SK-N-SH treated with all-trans-retinoic acid at 6 μM for 48 hours (cell line): ENCODE measurements at regions not wholly inside any gene's neighbourhood (a gene's known extent, or its start where the extent isn't known, plus 50 kb on each side); places are given as distances from the start of the nearest gene placed in this dataset.

ENCODE experiments used
- ATAC-seq: fragments of 200-7000 bp; cut with Tn5 transposase; 3 replicates; pipeline ENCODE4 v1.9.1; 2020; ENCODE audit warnings: mild to moderate bottlenecking, moderate library complexity
- ARNTL ChIP-seq: fragments of 450-650 bp; formaldehyde crosslinking; IDR thresholded peaks from 2 replicates; pipeline ENCODE4 v1.5.0; 2020; ENCODE audit warnings: low read depth, mild to moderate bottlenecking, moderate library complexity, borderline replicate concordance
- CREB5 ChIP-seq: fragments of 250-450 bp; sonication (Bioruptor Pico); IDR thresholded peaks from 2 replicates; pipeline ENCODE4 v1.5.1; 2020; ENCODE audit warnings: low read depth, mild to moderate bottlenecking, moderate library complexity
- CSDC2 ChIP-seq: fragments of 250-450 bp; sonication (Bioruptor Pico); IDR thresholded peaks from 2 replicates; pipeline ENCODE4 v1.5.0; 2020; ENCODE audit warnings: mild to moderate bottlenecking, moderate library complexity
- CSRNP3 ChIP-seq: fragments of 250-450 bp; sonication (Bioruptor Pico); IDR thresholded peaks from 2 replicates; pipeline ENCODE4 v1.5.1; 2021; ENCODE audit warnings: mild to moderate bottlenecking, moderate library complexity
- ISL1 ChIP-seq: fragments of 250-450 bp; sonication (Bioruptor Pico); IDR thresholded peaks from 2 replicates; pipeline ENCODE4 v2.1.2; 2022; ENCODE audit warnings: mild to moderate bottlenecking, moderate library complexity
- OSR1 ChIP-seq: fragments of 250-450 bp; sonication (Bioruptor Pico); IDR thresholded peaks from 2 replicates; pipeline ENCODE4 v1.8.0; 2022; ENCODE audit warnings: moderate library complexity, mild to moderate bottlenecking, inconsistent platforms
- PATZ1 ChIP-seq: fragments of 250-450 bp; sonication (Bioruptor Pico); IDR thresholded peaks from 2 replicates; pipeline ENCODE4 v1.8.0; 2020; ENCODE audit warnings: mild to moderate bottlenecking, moderate library complexity, borderline replicate concordance
- POU6F1 ChIP-seq: fragments of 250-450 bp; sonication (Bioruptor Pico); IDR thresholded peaks from 2 replicates; pipeline ENCODE4 v1.8.0; 2021; ENCODE audit warnings: low read depth, mild to moderate bottlenecking, moderate library complexity, borderline replicate concordance
- PPARA ChIP-seq: fragments of 250-450 bp; sonication (Bioruptor Pico); IDR thresholded peaks from 2 replicates; pipeline ENCODE4 v1.5.0; 2020; ENCODE audit warnings: mild to moderate bottlenecking, borderline replicate concordance
- RARB ChIP-seq: fragments of 250-450 bp; sonication (Bioruptor Pico); IDR thresholded peaks from 2 replicates; pipeline ENCODE4 v1.8.0; 2021; ENCODE audit warnings: mild to moderate bottlenecking, moderate library complexity
- SNAI2 ChIP-seq: fragments of 250-450 bp; sonication (Bioruptor Pico); IDR thresholded peaks from 2 replicates; pipeline ENCODE4 v1.5.0; 2020; ENCODE audit warnings: mild to moderate bottlenecking, moderate library complexity
- TCF4 ChIP-seq: fragments of 250-450 bp; sonication (Bioruptor Pico); IDR thresholded peaks from 2 replicates; pipeline ENCODE4 v1.8.0; 2021; ENCODE audit warnings: mild to moderate bottlenecking, moderate library complexity, borderline replicate concordance
- TOX ChIP-seq: fragments of 250-450 bp; sonication (Bioruptor Pico); IDR thresholded peaks from 2 replicates; pipeline ENCODE4 v1.8.0; 2021; ENCODE audit warnings: mild to moderate bottlenecking, moderate library complexity, borderline replicate concordance
- TSHZ2 ChIP-seq: fragments of 250-450 bp; sonication (Bioruptor Pico); IDR thresholded peaks from 2 replicates; pipeline ENCODE4 v1.5.0; 2020; ENCODE audit warnings: mild to moderate bottlenecking, moderate library complexity
- ZC3H10 ChIP-seq: fragments of 250-450 bp; sonication (Bioruptor Pico); IDR thresholded peaks from 2 replicates; pipeline ENCODE4 v1.5.1; 2021; ENCODE audit warnings: mild to moderate bottlenecking, moderate library complexity
- ZFP3 ChIP-seq: fragments of 250-450 bp; sonication (Bioruptor Pico); IDR thresholded peaks from 2 replicates; pipeline ENCODE4 v1.5.0; 2020; ENCODE audit warnings: mild to moderate bottlenecking, moderate library complexity
- ZFP30 ChIP-seq: fragments of 450-650 bp; formaldehyde crosslinking; IDR thresholded peaks from 2 replicates; pipeline ENCODE4 v1.5.0; 2022; ENCODE audit warnings: mild to moderate bottlenecking, moderate library complexity
- ZNF565 ChIP-seq: fragments of 450-650 bp; formaldehyde crosslinking; conservative IDR thresholded peaks from 2 replicates; pipeline ENCODE4 v1.5.0; 2020; ENCODE audit warnings: low read depth, mild to moderate bottlenecking, moderate library complexity
- ZNF70 ChIP-seq: fragments of 450-650 bp; formaldehyde crosslinking; IDR thresholded peaks from 2 replicates; pipeline ENCODE4 v1.5.0; 2020; ENCODE audit warnings: mild to moderate bottlenecking, moderate library complexity

- TF ChIP-seq ZFP30 (CRISPR knock-in tag) (no peak), CSRNP3 (no peak), RARB (CRISPR knock-in tag) (no peak), POU6F1 (no peak), PATZ1 (CRISPR knock-in tag) (no peak), OSR1 (CRISPR knock-in tag) (no peak), ISL1 (no peak), ZC3H10 (CRISPR knock-in tag) (no peak), CSDC2 (no peak), ZFP3 (no peak), ARNTL (CRISPR knock-in tag) (no peak), ZNF565 (CRISPR knock-in tag) (no peak), CREB5 (CRISPR knock-in tag) (no peak), SNAI2 (no peak), PPARA (CRISPR knock-in tag) (no peak)
- ATAC-seq, result no peak
These were observed 193.0 kb upstream of the MAP1B start for GRCh38 chr5:71914281-71914680.

GRCh38 chr5:71922584-71923106, 184.6 kb upstream of the MAP1B start:
- no peak for TF ChIP-seq TOX
- TF ChIP-seq ZFP30 (CRISPR knock-in tag), result no peak
- TF ChIP-seq TSHZ2 (CRISPR knock-in tag), result no peak
- TF ChIP-seq, all 23 proteins: peak for 0
- peak; percentile 69 for ATAC-seq

- no peak for ATAC-seq
- no peak for TF ChIP-seq ZNF70 (CRISPR knock-in tag)
- TF ChIP-seq TCF4 (CRISPR knock-in tag), result no peak
- TF ChIP-seq PATZ1 (CRISPR knock-in tag), result no peak
These were observed 183.5 kb upstream of the MAP1B start for GRCh38 chr5:71923755-71924154.
